Heart left ventricle (tissue), 16 donors: ENCODE measurements at regions not wholly inside any gene's neighbourhood (a gene's known extent, or its start where the extent isn't known, plus 50 kb on each side); places are given as distances from the start of the nearest gene placed in this dataset.

Experiments
- ATAC-seq, 4 donors: fragments of 200-7000 bp; cut with Tn5 transposase; one replicate each; pipeline ENCODE4 v1.9.1; 2020 to 2022; ENCODE audit warnings: moderate library complexity in 4 of 4, mild to moderate bottlenecking in 3 of 4, moderate number of reproducible peaks in 1 of 4
- DNase-seq, 5 donors: peaks; one replicate each; pipeline ENCODE4 v3.0.0-alpha.2; 2020
- H3K27ac ChIP-seq, 12 donors: fragments of 200-600 bp; sonication (generic) in 4 of 12; one replicate each; pipeline versions ENCODE4 v1.5.0 to v1.8.0; 2016 to 2022; ENCODE audit warnings: mild to moderate bottlenecking in 2 of 12
- H3K27me3 ChIP-seq, 9 donors: fragments of 200-600 bp; sonication (generic) in 2 of 9; one replicate each; pipeline versions ENCODE4 v1.5.1 to v1.8.0; 2016 to 2022; ENCODE audit warnings: mild to moderate bottlenecking in 3 of 9
- H3K36me3 ChIP-seq, 9 donors: fragments of 200-600 bp; sonication (generic) in 2 of 9; one replicate each; pipeline versions ENCODE4 v1.5.0 to v1.8.0; 2018 to 2022; ENCODE audit warnings: mild to moderate bottlenecking in 2 of 9
- H3K4me1 ChIP-seq, 12 donors: fragments of 200-600 bp; sonication (generic) in 4 of 12; one replicate each; pipeline versions ENCODE4 v1.5.0 to v1.8.0; 2016 to 2022; ENCODE audit warnings: mild to moderate bottlenecking in 3 of 12
- H3K4me3 ChIP-seq, 12 donors: fragments of 200-600 bp; sonication (generic) in 4 of 12; one replicate each; pipeline versions ENCODE4 v1.5.0 to v1.8.0; 2017 to 2022; ENCODE audit warnings: mild to moderate bottlenecking in 9 of 12, moderate library complexity in 4 of 12
- H3K9me3 ChIP-seq, 12 donors: fragments of 200-600 bp; sonication (generic) in 4 of 12; one replicate each; pipeline versions ENCODE4 v1.5.0 to v1.8.0; 2016 to 2022; ENCODE audit warnings: mild to moderate bottlenecking in 1 of 12
- POLR2A ChIP-seq, 2 donors: fragments of 450-650 bp; IDR thresholded peaks; one replicate each; pipeline ENCODE4 v1.6.1; 2017; ENCODE audit warnings: antibody characterized with exemption in 2 of 2, mild to moderate bottlenecking in 2 of 2, moderate library complexity in 2 of 2
- WGBS, 4 donors: extraction: QIAGEN DNeasy Blood & Tissue Kit in 2 of 4; methylation state at CpG; one replicate each; pipeline versions ENCODE4 v1.1.5 to v1.1.7; 2013 to 2018; 5-methylcytosine and 5-hydroxymethylcytosine counted together
- intact Hi-C, 10 donors: fragments of 100-400 bp; cut with DNase I; formaldehyde crosslinking; loops; one replicate each; pipeline versions ENCODE4 v1.11.1 to v1.14.2; 2022
- TF ChIP-seq, protein P1 (sequence below), 12 donors: fragments of 200-600 bp; sonication (generic) in 4 of 12; IDR thresholded peaks; one replicate each; pipeline versions ENCODE4 v1.5.0 to v1.8.0; 2018 to 2022; ENCODE audit warnings: antibody characterized with exemption in 12 of 12, mild to moderate bottlenecking in 5 of 12
- donor health status: ischemic (EF 13 %, LVEDD 7.1; RV severe dilation, severe dysfunction).
- donor health status: healthy with polysubstance abuse.
- donor health status: DM: no; HTN: yes; CAD: no.
- donor health status: DM: no; HTN: no; CAD: no.
- donor health status: ischemic (EF 25% LVEDD 6.9; RV normal size, moderate dysfunction).
- donor health status: ischemic (EF 25% LVEDD 5.7; RV mildly dilated, moderate dysfunction).
- donor health status: healthy.
- donor health status: DM: yes; HTN: yes; CAD: no.
- donor health status: ischemic (EF 35%, LVEDD 5.7; RV mildly dilated, moderate dysfunction).
- donor health status: nonischemic (EF 11% LVEDD 7.7; RV severe dilation, severe dysfunction).
- donor health status: DM: yes; HTN: yes; CAD: no.
- donor health status: PGD.
- donor health status: ischemic (EF 29% LVEDD 5.4; RV normal size, mild dysfunction).
- donor health status: nonischemic (EF 23%, LVEDD 6.1; RV moderate dilation, normal function).

DNA sequence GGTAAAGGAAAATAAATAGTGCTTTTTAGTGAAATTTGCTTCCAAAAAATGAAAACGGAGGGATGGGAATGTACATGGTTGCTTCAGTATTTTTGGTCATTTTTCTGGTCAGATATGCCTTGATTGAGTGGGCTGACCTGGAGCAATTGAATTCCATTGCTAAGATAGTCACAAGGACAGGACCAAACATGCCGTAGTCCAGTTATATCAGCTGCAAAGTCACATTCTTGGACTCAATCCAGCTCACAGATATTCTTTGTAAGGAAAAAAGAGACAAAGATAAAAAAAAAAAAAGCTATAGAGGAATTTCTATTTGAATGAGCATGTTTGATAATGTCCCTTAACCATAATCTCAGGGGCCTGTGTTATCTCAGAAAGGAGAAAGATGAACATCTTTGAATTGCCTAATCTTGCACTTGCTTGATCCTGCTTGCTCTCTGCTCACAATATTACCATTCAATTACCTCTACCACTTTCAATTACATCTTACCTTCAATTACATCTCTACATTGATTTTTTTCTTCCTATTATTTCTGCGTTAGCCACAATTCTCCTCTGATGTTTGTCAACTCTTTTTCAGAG lies 75.4 kb upstream of the PACRGL start:
- no peak overlapping the region for H3K4me3 ChIP-seq
- no peaks in the 10 kb centered on the region for H3K27me3 ChIP-seq
- H3K9me3 ChIP-seq, result peaks cover 0 to 5% (median 0%) of the 10 kb centered on the region in 12 donors
- intact Hi-C loops, result no loop called here
- TF ChIP-seq, protein P1, sequence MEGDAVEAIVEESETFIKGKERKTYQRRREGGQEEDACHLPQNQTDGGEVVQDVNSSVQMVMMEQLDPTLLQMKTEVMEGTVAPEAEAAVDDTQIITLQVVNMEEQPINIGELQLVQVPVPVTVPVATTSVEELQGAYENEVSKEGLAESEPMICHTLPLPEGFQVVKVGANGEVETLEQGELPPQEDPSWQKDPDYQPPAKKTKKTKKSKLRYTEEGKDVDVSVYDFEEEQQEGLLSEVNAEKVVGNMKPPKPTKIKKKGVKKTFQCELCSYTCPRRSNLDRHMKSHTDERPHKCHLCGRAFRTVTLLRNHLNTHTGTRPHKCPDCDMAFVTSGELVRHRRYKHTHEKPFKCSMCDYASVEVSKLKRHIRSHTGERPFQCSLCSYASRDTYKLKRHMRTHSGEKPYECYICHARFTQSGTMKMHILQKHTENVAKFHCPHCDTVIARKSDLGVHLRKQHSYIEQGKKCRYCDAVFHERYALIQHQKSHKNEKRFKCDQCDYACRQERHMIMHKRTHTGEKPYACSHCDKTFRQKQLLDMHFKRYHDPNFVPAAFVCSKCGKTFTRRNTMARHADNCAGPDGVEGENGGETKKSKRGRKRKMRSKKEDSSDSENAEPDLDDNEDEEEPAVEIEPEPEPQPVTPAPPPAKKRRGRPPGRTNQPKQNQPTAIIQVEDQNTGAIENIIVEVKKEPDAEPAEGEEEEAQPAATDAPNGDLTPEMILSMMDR (IDR thresholded peaks at IDR 0.05), result no peak
- no peak for TF ChIP-seq POLR2A (IDR thresholded peaks at IDR 0.05)
- no peak for ATAC-seq
- H3K4me1 ChIP-seq, result peaks cover 0 to 34% (median 0%) of the 10 kb centered on the region in 12 donors
- peak overlapping the region in 1 of 12 donors; percentile 72 for H3K27ac ChIP-seq
- WGBS, 4 donors, result 30 to 41% (median 32%) methylated on average over 3 of the region's 3 CpGs
- no peak for DNase-seq
- H3K36me3 ChIP-seq, result peaks cover 0 to 4% (median 0%) of the 10 kb centered on the region in 9 donors

DNA sequence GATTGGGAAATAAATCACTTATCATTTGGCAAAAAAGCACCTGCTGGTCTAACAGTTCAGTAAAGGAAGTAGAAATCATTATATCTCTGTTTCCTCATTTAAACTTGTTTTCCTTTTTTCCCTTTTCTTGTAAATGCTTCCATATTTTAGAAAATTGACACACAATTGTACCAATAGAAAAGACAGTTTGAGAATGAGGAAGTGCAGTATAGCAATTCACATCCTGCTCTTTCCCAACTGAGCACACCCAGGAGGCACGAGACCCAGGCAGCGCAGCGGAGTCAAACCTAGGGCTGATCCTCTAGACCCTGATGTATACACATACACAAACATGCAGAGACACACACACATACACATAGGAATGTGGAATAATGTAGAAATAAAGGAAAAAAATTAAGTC lies 74.8 kb upstream of the PACRGL start:
- TF ChIP-seq POLR2A (IDR thresholded peaks at IDR 0.05), result no peak
- TF ChIP-seq, protein P1 (IDR thresholded peaks at IDR 0.05), result no peak
- intact Hi-C loops, result no loop called here
- Histone ChIP-seq H3K27me3 (no peaks in the 10 kb centered on the region), H3K9me3 (peaks cover 0 to 5% (median 0%) of the 10 kb centered on the region in 12 donors), H3K36me3 (no peaks in the 10 kb centered on the region), H3K27ac (peak overlapping the region in 1 of 12 donors; percentile 72), H3K4me1 (peaks cover 0 to 31% (median 0%) of the 10 kb centered on the region in 12 donors), H3K4me3 (no peak overlapping the region)
- 68 to 78% (median 74%) methylated on average over 3 of the region's 3 CpGs for WGBS, 4 donors
- DNase-seq (peak; percentile 23 to 60 (median 28)), ATAC-seq (peak in 3 of 4 donors; percentile 47 to 64 (median 56))

DNA sequence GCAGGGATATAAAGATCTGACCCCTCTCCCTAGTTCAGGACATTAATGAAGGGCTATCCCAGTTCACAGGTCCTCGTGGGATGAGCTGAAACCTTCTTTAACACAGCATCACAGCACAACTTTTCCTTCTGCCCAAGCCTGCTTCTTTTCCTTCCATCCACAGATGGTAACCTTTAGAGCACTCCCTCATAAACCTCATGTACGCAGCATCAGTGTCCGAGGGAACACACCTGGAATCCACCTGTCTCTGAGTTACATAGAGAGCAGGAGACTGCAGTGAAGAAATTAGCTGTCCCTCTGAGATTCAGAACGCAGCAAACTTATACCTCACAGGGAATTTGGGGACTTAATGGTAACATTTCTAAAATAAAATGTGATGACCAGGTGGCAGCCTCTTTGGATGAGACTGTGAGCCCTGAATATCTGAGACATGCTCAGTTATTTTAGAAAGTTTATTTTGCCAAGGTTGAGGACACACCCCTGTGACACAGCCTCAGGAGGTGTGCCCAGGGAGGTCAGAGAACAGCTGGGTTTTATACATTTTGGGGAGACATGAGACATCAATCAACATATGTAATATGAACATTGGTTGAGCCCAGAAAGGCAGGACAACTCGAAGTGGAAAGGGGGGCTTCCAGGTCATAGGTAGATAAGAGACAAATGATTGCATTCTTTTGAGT lies 73.8 kb upstream of the PACRGL start:
- DNase-seq (no peak), ATAC-seq (no peak)
- TF ChIP-seq, protein P1 (IDR thresholded peaks at IDR 0.05), result no peak
- no peak for TF ChIP-seq POLR2A (IDR thresholded peaks at IDR 0.05)
- Histone ChIP-seq H3K27ac (peak overlapping the region in 1 of 12 donors; percentile 72), H3K9me3 (peaks cover 0 to 5% (median 0%) of the 10 kb centered on the region in 12 donors), H3K36me3 (no peaks in the 10 kb centered on the region), H3K4me3 (no peak overlapping the region), H3K4me1 (peaks cover 0 to 23% (median 0%) of the 10 kb centered on the region in 12 donors), H3K27me3 (no peaks in the 10 kb centered on the region)
- intact Hi-C loops, result no loop called here
- 69 to 71% (median 70%) methylated on average over 5 of the region's 5 CpGs for WGBS, 4 donors

DNA sequence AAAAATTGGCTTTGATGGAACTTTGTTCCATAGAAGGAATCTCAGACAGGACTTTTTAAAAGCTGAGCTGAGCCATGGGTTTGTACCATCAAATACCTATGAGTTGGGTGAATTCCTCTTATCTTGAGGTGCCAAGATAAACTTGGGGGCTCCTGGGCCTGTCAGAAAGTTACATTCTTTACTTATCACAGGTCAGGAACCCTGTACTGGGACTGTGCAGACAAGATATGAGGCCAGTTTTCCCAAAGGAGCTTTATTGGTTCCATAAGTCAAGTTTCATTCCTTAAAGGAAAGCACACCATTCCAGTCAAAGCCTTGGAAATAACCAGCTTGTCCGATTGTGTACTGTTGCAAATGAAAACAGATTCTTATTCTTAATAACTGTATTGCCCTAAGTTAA lies 72.4 kb upstream of the PACRGL start:
- intact Hi-C loops, result no loop called here
- H3K27me3 ChIP-seq, result no peaks in the 10 kb centered on the region
- ATAC-seq, result no peak
- no peak overlapping the region for H3K4me3 ChIP-seq
- H3K27ac ChIP-seq, result no peak overlapping the region
- no peaks in the 10 kb centered on the region for H3K36me3 ChIP-seq
- WGBS, 4 donors, result 44 to 84% (median 52%) methylated on average over 1 of the region's 1 CpG
- no peak for TF ChIP-seq POLR2A (IDR thresholded peaks at IDR 0.05)
- TF ChIP-seq, protein P1 (IDR thresholded peaks at IDR 0.05), result no peak
- H3K9me3 ChIP-seq, result peaks cover 0 to 5% (median 0%) of the 10 kb centered on the region in 12 donors
- peaks cover 0 to 18% (median 0%) of the 10 kb centered on the region in 12 donors for H3K4me1 ChIP-seq
- DNase-seq, result no peak
